Peyer's patch (tissue), 4 donors: ENCODE measurements at regions not wholly inside any gene's neighbourhood (a gene's known extent, or its start where the extent isn't known, plus 50 kb on each side); places are given as distances from the start of the nearest gene placed in this dataset.

Experiments used
- POLR2A ChIP-seq, 2 donors: fragments of 450-650 bp; IDR thresholded peaks; one replicate each; pipeline ENCODE4 v1.5.1; 2017; ENCODE audit warnings: antibody characterized with exemption in 2 of 2, mild to moderate bottlenecking in 2 of 2, moderate library complexity in 2 of 2
- TF ChIP-seq, protein P1 (sequence below), 6 experiments: fragments of 450-650 bp in 4 of 6; fragments of 200-600 bp in 2 of 6; sonication (generic) in 1 of 6; IDR thresholded peaks; one replicate each; pipeline ENCODE4 v1.5.1; 2017 to 2019; ENCODE audit warnings: antibody characterized with exemption in 6 of 6, mild to moderate bottlenecking in 3 of 6, moderate library complexity in 1 of 6

DNA sequence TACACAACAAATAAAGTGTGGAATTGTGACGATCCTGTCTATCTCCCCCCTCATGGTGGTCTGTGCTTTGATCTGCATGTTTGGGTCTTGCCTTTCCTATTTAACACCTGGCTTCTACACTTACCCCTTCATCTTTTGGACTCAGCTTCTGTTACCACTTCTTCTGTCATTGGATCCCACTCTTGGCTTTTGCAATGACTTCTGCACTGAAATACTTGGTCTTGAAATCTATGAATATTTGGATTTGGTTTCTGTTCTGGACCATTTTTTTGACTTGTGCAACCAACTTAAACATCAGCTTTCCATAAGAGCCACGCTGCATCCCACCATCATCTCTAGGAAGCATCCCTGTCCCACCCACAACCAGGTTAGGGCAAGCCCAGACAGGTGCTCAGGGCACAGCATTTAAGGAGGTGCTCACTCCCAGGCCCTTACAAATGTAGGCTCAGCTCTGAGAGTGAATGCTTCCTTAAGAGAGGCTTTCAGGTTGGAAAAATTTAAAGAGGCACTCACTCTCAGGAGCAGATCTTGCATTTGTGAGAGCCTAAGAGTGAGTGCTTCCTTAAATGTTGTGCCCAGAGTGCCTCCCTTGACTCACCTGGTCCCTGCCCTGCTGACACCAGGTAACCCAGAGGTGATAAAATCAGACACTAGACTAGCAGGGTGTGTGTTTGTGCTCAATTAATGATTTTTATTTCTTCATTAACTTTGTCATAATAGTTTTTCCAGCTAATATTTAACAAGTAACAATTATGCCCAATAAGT lies 124.5 kb upstream of the SH3BP4 start:
- TF ChIP-seq, protein P1, sequence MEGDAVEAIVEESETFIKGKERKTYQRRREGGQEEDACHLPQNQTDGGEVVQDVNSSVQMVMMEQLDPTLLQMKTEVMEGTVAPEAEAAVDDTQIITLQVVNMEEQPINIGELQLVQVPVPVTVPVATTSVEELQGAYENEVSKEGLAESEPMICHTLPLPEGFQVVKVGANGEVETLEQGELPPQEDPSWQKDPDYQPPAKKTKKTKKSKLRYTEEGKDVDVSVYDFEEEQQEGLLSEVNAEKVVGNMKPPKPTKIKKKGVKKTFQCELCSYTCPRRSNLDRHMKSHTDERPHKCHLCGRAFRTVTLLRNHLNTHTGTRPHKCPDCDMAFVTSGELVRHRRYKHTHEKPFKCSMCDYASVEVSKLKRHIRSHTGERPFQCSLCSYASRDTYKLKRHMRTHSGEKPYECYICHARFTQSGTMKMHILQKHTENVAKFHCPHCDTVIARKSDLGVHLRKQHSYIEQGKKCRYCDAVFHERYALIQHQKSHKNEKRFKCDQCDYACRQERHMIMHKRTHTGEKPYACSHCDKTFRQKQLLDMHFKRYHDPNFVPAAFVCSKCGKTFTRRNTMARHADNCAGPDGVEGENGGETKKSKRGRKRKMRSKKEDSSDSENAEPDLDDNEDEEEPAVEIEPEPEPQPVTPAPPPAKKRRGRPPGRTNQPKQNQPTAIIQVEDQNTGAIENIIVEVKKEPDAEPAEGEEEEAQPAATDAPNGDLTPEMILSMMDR (IDR thresholded peaks at IDR 0.05), result no peak
- TF ChIP-seq POLR2A (IDR thresholded peaks at IDR 0.05), result no peak
